ENCODE measurements at regions not wholly inside any gene's neighbourhood (a gene's known extent, or its start where the extent isn't known, plus 50 kb on each side); places are given as distances from the start of the nearest gene placed in this dataset.

DNA sequence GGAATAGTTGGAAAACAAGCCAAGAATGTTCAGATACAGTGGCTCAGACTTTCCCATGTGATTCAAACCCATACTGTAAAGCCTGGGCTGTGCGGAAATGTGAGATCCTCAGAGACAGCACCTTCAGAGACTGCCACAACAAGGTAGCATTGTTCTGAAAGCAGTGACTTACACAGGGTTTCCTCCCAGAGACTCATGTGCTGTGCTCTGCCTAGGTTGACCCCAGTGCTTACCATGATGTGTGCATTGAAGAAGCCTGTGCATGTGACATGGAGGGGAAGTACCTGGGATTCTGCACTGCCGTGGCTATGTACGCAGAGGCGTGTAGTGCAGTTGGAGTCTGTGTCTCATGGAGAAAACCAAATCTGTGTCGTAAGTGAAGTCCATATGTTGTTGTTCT is 219.4 kb downstream of the LRRK2 start:
- TF ChIP-seq EZH2 (IDR thresholded peaks at IDR 0.05; ENCODE audit: insufficient read depth, poor library complexity, severe bottlenecking) (no peak), EZH2phosphoT487 (IDR thresholded peaks at IDR 0.05; ENCODE audit: insufficient read depth, low read depth) (no peak)
